Psoas muscle (tissue), 7 donors: ENCODE measurements at regions not wholly inside any gene's neighbourhood (a gene's known extent, or its start where the extent isn't known, plus 50 kb on each side); places are given as distances from the start of the nearest gene placed in this dataset.

ENCODE experiments used
- ATAC-seq, 4 donors: fragments of 200-7000 bp; cut with Tn5 transposase; one replicate each; pipeline ENCODE4 v1.9.1; 2020; ENCODE audit warnings: moderate library complexity in 3 of 4, mild to moderate bottlenecking in 2 of 4
- DNase-seq, 2 donors: peaks; one replicate each; pipeline ENCODE4 v3.0.0-alpha.2; 2020
- H3K27ac ChIP-seq: fragments of 200-600 bp; one replicate; pipeline ENCODE4 v1.8.0; 2022
- H3K27me3 ChIP-seq, 3 donors: fragments of 200-600 bp in 1 of 3; one replicate each; pipeline versions ENCODE4 v1.6.1 to v1.8.0; 2013 to 2022; ENCODE audit warnings: low read length in 2 of 3, mild to moderate bottlenecking in 2 of 3, moderate library complexity in 1 of 3; ENCODE audit not compliant: insufficient read depth in 3 of 3
- H3K36me3 ChIP-seq, 2 donors: fragments of 200-600 bp in 1 of 2; one replicate each; pipeline versions ENCODE4 v1.6.1 to v1.8.0; 2013 to 2022; ENCODE audit warnings: low read depth in 1 of 2, mild to moderate bottlenecking in 1 of 2, moderate library complexity in 1 of 2; ENCODE audit not compliant: insufficient read depth in 1 of 2
- H3K4me1 ChIP-seq: fragments of 200-600 bp; one replicate; pipeline ENCODE4 v1.8.0; 2022
- H3K4me3 ChIP-seq: fragments of 200-600 bp; one replicate; pipeline ENCODE4 v1.8.0; 2022; ENCODE audit warnings: mild to moderate bottlenecking
- H3K9me3 ChIP-seq: fragments of 200-600 bp; one replicate; pipeline ENCODE4 v1.8.0; 2022
- CTCF ChIP-seq: fragments of 200-600 bp; IDR thresholded peaks from one replicate; pipeline ENCODE4 v1.8.0; 2022; ENCODE audit warnings: antibody characterized with exemption
- WGBS, 3 donors: extraction: QIAGEN DNeasy Blood & Tissue Kit; methylation state at CpG; one replicate each; pipeline versions ENCODE4 v1.1.6 to v1.1.7; 2013; 5-methylcytosine and 5-hydroxymethylcytosine counted together
- intact Hi-C, 2 donors: fragments of 100-400 bp; cut with DNase I; formaldehyde crosslinking; loops; one replicate each; pipeline versions ENCODE4 v1.11.0 to v1.14.2; 2022
- donor health status: healthy with polysubstance abuse.
- donor health status: DM: no; HTN: no; CAD: no; lungs with moderate emphysema.
- donor health status: Bipolar disorder and iron deficiency.
- donor health status: healthy.
- donor health status: DM: yes; HTN: yes; CAD: no.
- donor health status: DM: no; HTN: no; CAD: no.
- donor health status: DM: yes; HTN: yes; CAD: no.

- no peaks in the 10 kb centered on the region for H3K36me3 ChIP-seq
- peaks cover 4% of the 10 kb centered on the region for H3K4me1 ChIP-seq
- no peak overlapping the region for H3K4me3 ChIP-seq
- 72 to 88% (median 80%) methylated on average over 8 to 12 of the region's 12 CpGs for WGBS, 3 donors
- no peaks in the 10 kb centered on the region for H3K9me3 ChIP-seq
- DNase-seq (no peak), ATAC-seq (no peak)
- H3K27me3 ChIP-seq, result peaks cover 0 to 9% (median 0%) of the 10 kb centered on the region in 3 donors
- no peak for TF ChIP-seq CTCF
- intact Hi-C loops, result no loop called here
- H3K27ac ChIP-seq, result no peak overlapping the region
These were observed 204.1 kb downstream of the BCOR start for GRCh38 chrX:39893417-39894338.

- ATAC-seq, result no peak
- Histone ChIP-seq H3K36me3 (no peaks in the 10 kb centered on the region), H3K27me3 (peaks cover 0 to 9% (median 0%) of the 10 kb centered on the region in 3 donors), H3K4me1 (peaks cover 4% of the 10 kb centered on the region), H3K4me3 (no peak overlapping the region), H3K9me3 (no peaks in the 10 kb centered on the region), H3K27ac (no peak overlapping the region)
- no peak for TF ChIP-seq CTCF
- 52 to 66% (median 66%) methylated on average over 4 of the region's 4 CpGs for WGBS, 3 donors
- intact Hi-C loops, result no loop called here
- no peak for DNase-seq
These were observed 203.1 kb downstream of the BCOR start for GRCh38 chrX:39894683-39895082.

DNA sequence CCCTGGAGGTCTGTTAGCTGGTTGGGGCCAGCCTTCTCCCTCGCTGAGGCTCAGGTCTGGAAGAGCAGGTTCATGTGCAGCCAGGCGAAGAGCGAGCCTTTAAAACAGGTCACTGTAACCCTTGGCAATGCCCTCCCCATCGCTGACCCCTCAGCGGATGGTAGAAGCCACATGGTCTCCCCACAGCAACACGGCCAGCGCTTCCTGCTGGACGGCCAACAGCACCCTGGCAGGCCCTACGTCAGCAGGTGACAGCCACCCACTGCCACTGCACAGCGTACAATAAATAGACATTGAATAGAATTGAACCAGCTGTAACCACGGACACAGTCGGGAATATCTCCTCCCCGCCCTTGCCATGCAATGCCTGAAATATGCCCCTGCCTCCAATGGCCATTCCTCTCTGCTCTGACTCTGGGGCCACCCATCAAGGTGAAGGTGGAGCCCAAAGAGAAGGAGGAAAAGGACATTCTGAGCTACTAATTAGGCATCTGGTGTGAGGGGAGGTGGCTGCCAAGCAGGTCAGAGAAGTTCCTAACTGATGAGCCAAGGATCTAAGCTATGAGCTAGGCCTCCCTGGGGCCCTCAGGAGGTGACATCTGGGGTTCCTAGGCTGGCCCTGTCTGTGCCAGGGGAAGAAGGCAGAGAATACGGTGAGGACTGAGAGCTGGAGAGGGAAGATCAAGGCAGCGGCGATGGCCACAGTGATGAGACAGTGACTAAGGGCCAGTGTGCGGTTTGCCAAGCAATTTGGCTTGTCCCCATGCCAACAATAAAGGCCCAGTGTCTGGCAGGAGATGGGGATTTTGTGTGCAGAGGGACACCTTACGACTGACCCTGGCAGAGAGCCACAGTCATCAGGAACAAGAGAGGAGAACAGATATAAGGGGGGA is 202.3 kb downstream of the BCOR start:
- Histone ChIP-seq H3K4me1 (peaks cover 6% of the 10 kb centered on the region), H3K9me3 (no peaks in the 10 kb centered on the region), H3K36me3 (no peaks in the 10 kb centered on the region), H3K27ac (no peak overlapping the region), H3K27me3 (peaks cover 0 to 11% (median 0%) of the 10 kb centered on the region in 3 donors), H3K4me3 (no peak overlapping the region)
- no peak for TF ChIP-seq CTCF
- intact Hi-C loops, result no loop called here
- 59 to 72% (median 64%) methylated on average over 17 to 18 of the region's 18 CpGs for WGBS, 3 donors
- DNase-seq (no peak), ATAC-seq (peak in 1 of 4 donors; percentile 38)

DNA sequence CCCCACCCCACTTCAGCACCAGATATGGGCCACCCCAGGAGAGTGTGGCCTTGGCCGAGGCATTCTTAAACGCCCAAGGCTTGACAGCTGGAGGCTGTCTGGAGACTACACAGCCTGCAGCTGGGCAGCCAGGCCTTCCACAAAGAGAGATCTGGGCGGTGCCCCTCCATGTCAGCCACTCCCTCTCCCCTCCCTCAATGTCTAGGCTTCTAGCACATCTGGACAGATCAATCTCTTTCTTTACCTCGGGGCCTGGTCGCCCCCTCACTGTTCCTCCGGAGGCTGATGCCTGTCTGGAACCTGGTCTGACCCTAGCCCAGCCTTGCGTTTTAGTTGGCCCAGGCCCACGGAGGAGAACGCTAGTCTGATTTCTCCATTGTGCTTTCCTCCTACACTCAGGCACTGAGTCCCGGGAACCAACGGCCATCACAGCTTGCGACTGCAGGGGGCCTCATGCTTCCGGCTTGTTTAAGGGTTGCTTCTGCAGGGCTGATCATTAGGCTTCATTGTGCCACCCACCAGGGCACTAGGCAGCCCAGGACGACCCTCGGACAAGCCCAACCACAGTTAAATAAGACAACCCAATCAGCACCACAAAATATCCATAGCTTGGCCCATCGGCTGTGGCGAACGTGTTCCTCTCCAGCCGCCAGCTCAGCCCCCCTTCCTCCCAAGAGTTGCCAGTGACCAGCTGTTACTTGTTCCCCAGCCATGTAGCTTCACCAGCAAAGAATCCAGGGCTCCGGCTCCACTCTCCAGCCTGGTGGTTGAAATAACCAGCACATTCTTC is 200.6 kb downstream of the BCOR start:
- peak; percentile 82 to 92 (median 87) for ATAC-seq
- no peaks in the 10 kb centered on the region for H3K36me3 ChIP-seq
- peak overlapping the region; percentile 9 for H3K4me3 ChIP-seq
- intact Hi-C loops, result no loop called here
- no peaks in the 10 kb centered on the region for H3K9me3 ChIP-seq
- H3K27ac ChIP-seq, result no peak overlapping the region
- TF ChIP-seq CTCF, result no peak
- peaks cover 0 to 14% (median 0%) of the 10 kb centered on the region in 3 donors for H3K27me3 ChIP-seq
- H3K4me1 ChIP-seq, result peaks cover 8% of the 10 kb centered on the region
- peak in 1 of 2 donors; percentile 64 for DNase-seq
- 16 to 32% (median 18%) methylated on average over 17 to 20 of the region's 20 CpGs for WGBS, 3 donors
